ENCODE measurements at regions not wholly inside any gene's neighbourhood (a gene's known extent, or its start where the extent isn't known, plus 50 kb on each side); places are given as distances from the start of the nearest gene placed in this dataset.

DNA sequence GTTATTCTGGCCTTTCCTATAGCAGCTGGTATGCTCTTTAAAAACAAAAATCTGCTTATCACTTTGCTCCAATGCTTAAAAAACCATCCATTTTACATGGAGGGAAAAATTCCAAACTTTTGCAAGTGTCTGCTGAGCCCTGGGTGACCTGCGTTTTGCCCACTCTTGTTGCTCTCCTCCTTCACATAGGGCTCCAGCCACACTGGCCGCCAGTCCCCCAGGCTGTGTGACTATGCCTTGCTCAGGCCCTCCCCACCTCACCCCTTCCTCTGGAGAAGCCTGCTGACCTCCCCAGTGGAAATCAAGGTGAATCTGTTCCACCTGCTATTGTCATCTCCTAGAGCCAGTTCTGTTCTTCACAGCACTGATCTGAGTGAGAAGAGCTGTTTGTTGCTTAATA lies 126.9 kb downstream of the SLC25A47 start:
- in situ Hi-C loops (cut with MboI): no loop called here
- CTCF ChIA-PET (ENCODE audit: low intra/inter-chr PET ratio): no interaction called here
- no peak for TF ChIP-seq RBFOX2 (IDR thresholded peaks at IDR 0.05; ENCODE audit: low read depth, low read length)
- TF ChIP-seq, protein P1, sequence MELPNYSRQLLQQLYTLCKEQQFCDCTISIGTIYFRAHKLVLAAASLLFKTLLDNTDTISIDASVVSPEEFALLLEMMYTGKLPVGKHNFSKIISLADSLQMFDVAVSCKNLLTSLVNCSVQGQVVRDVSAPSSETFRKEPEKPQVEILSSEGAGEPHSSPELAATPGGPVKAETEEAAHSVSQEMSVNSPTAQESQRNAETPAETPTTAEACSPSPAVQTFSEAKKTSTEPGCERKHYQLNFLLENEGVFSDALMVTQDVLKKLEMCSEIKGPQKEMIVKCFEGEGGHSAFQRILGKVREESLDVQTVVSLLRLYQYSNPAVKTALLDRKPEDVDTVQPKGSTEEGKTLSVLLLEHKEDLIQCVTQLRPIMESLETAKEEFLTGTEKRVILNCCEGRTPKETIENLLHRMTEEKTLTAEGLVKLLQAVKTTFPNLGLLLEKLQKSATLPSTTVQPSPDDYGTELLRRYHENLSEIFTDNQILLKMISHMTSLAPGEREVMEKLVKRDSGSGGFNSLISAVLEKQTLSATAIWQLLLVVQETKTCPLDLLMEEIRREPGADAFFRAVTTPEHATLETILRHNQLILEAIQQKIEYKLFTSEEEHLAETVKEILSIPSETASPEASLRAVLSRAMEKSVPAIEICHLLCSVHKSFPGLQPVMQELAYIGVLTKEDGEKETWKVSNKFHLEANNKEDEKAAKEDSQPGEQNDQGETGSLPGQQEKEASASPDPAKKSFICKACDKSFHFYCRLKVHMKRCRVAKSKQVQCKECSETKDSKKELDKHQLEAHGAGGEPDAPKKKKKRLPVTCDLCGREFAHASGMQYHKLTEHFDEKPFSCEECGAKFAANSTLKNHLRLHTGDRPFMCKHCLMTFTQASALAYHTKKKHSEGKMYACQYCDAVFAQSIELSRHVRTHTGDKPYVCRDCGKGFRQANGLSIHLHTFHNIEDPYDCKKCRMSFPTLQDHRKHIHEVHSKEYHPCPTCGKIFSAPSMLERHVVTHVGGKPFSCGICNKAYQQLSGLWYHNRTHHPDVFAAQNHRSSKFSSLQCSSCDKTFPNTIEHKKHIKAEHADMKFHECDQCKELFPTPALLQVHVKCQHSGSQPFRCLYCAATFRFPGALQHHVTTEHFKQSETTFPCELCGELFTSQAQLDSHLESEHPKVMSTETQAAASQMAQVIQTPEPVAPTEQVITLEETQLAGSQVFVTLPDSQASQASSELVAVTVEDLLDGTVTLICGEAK (IDR thresholded peaks at IDR 0.05): no peak
- TF ChIP-seq, protein P1 (CRISPR knock-in tag; IDR thresholded peaks at IDR 0.05): no peak
- TF ChIP-seq TCF7L2 (IDR thresholded peaks at IDR 0.05; ENCODE audit: low read depth, low read length): no peak
- TF ChIP-seq ZNF668 (CRISPR knock-in tag; IDR thresholded peaks at IDR 0.05): no peak
- TF ChIP-seq ZBTB7A (IDR thresholded peaks at IDR 0.05; ENCODE audit: borderline replicate concordance, control insufficient read depth, low read depth, low read length): no peak
- no peak for TF ChIP-seq BRD4 (IDR thresholded peaks at IDR 0.05)
- no peak for TF ChIP-seq TAL1 (IDR thresholded peaks at IDR 0.05)
- TF ChIP-seq ILK (tag; IDR thresholded peaks at IDR 0.05; ENCODE audit: borderline replicate concordance, low read depth): no peak
- TF ChIP-seq RBM22 (IDR thresholded peaks at IDR 0.05; ENCODE audit: low read depth, low read length, poor library complexity, severe bottlenecking): no peak
- TF ChIP-seq, protein P2, sequence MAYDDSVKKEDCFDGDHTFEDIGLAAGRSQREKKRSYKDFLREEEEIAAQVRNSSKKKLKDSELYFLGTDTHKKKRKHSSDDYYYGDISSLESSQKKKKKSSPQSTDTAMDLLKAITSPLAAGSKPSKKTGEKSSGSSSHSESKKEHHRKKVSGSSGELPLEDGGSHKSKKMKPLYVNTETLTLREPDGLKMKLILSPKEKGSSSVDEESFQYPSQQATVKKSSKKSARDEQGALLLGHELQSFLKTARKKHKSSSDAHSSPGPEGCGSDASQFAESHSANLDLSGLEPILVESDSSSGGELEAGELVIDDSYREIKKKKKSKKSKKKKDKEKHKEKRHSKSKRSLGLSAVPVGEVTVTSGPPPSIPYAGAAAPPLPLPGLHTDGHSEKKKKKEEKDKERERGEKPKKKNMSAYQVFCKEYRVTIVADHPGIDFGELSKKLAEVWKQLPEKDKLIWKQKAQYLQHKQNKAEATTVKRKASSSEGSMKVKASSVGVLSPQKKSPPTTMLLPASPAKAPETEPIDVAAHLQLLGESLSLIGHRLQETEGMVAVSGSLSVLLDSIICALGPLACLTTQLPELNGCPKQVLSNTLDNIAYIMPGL (CRISPR knock-in tag; IDR thresholded peaks at IDR 0.05): no peak
- no peak for TF ChIP-seq GABPB2 (CRISPR knock-in tag; conservative IDR thresholded peaks at IDR 0.05)
- TF ChIP-seq ZNF586 (CRISPR knock-in tag; conservative IDR thresholded peaks at IDR 0.05): no peak
- TF ChIP-seq ZNF76 (CRISPR knock-in tag; IDR thresholded peaks at IDR 0.05; ENCODE audit: borderline replicate concordance): no peak

More for the DNA sequence above, 126.9 kb downstream of the SLC25A47 start:
- no peaks in the 10 kb centered on the region for H3K79me2 ChIP-seq (ENCODE audit: control insufficient read depth, insufficient read depth, low read length)
- FAIRE-seq (no peak), DNase-seq (ENCODE audit: extremely low read depth in 1 of 4, low spot score in 3 of 4) (no peak), ATAC-seq (no peak)
- peaks cover 0 to 5% of the 10 kb centered on the region in 2 experiments; a peak in 3 of 5 replicates for H3K4me1 ChIP-seq (replicated peaks in 1 of 2; ENCODE audit: control insufficient read depth in 2 of 2, insufficient read depth in 2 of 2, low read length in 2 of 2)
- no peak overlapping the region for H3K4me3 ChIP-seq
- no peaks in the 10 kb centered on the region for H3K9me1 ChIP-seq (ENCODE audit: control insufficient read depth, insufficient read depth, low read length)
- intact Hi-C loops (cut with micrococcal nuclease): no loop called here
- 24% methylated on average over 2 of the region's 2 CpGs for WGBS (ENCODE audit: insufficient coverage, low coverage, missing lambda C conversion rate)
- peaks cover 4% of the 10 kb centered on the region; the same call in 1 of the 2 replicates for H4K20me1 ChIP-seq (replicated peaks; ENCODE audit: control insufficient read depth, insufficient read depth, low read length)
- no peaks in the 10 kb centered on the region for H3K9me3 ChIP-seq (replicated peaks; ENCODE audit: control insufficient read depth, insufficient read depth, low read depth, low read length)
- no peaks in the 10 kb centered on the region for H3K27me3 ChIP-seq (ENCODE audit: control insufficient read depth in 2 of 2, insufficient read depth in 2 of 2, low read length in 2 of 2)
- no peak overlapping the region for H2AFZ ChIP-seq (ENCODE audit: low read depth, low read length)
- BruUV-seq (replicated peaks): no TSS peak
- POLR2A ChIA-PET: no interaction called here
- no peak overlapping the region for H3K9ac ChIP-seq (ENCODE audit: insufficient read depth in 1 of 2, low read depth in 2 of 2, low read length in 2 of 2)
- no peak overlapping the region for H3K27ac ChIP-seq (ENCODE audit: extremely low read depth, low read depth, low read length)
- no peak overlapping the region for H3K4me2 ChIP-seq (ENCODE audit: insufficient read depth, low read length)
- no peaks in the 10 kb centered on the region for H3K36me3 ChIP-seq (ENCODE audit: control insufficient read depth, insufficient read depth, low read length)
